B cell (primary cell): ENCODE measurements at regions not wholly inside any gene's neighbourhood (a gene's known extent, or its start where the extent isn't known, plus 50 kb on each side); places are given as distances from the start of the nearest gene placed in this dataset.

Source experiments
- ATAC-seq: fragments of 200-7000 bp; cut with Tn5 transposase; one replicate; pipeline ENCODE4 v1.10.0; 2021; ENCODE audit warnings: low read depth, mild to moderate bottlenecking, moderate number of reproducible peaks, moderate library complexity
- CTCF ChIA-PET: fragments of 350-600 bp; sonication (Branson Sonifier 250); formaldehyde crosslinking; loops from one replicate; lab custom pipeline; 2021; ENCODE audit warnings: antibody characterized with exemption, inconsistent platforms; lab: Charles Lee
- POLR2A ChIA-PET: fragments of 350-600 bp; sonication (Branson Sonifier 250); formaldehyde crosslinking; loops from one replicate; lab custom pipeline; 2021; ENCODE audit warnings: antibody characterized with exemption; lab: Charles Lee
- DNase-seq: peaks from one replicate; pipeline ENCODE4 v3.0.0; 2013
- H2AFZ ChIP-seq: 2 replicates; pipeline ENCODE4 v1.6.1; 2012; ENCODE audit warnings: mild to moderate bottlenecking, low read depth, low read length; ENCODE audit not compliant: insufficient read depth, poor library complexity, severe bottlenecking
- H3K27ac ChIP-seq, 2 donors: 1 replicate in 1 of 2; 2 replicates in 1 of 2; pipeline ENCODE4 v1.5.1; 2012 to 2013; ENCODE audit warnings: low read length in 2 of 2, mild to moderate bottlenecking in 2 of 2, moderate library complexity in 1 of 2
- H3K27me3 ChIP-seq, 4 experiments: fragments of 200-600 bp in 1 of 4; sonication (generic) in 1 of 4; replicated peaks in 1 of 4; 1 replicate in 2 of 4; 2 replicates in 2 of 4; pipeline versions ENCODE4 v1.6.1 to v1.7.0; 2013 to 2016; ENCODE audit warnings: low read length in 3 of 4, mild to moderate bottlenecking in 2 of 4, mixed read lengths in 1 of 4, moderate library complexity in 1 of 4; ENCODE audit not compliant: insufficient read depth in 4 of 4, control insufficient read depth in 3 of 4; ENCODE audit errors: control extremely low read depth in 1 of 4
- H3K36me3 ChIP-seq, 2 experiments: replicated peaks in 1 of 2; 1 replicate in 1 of 2; 2 replicates in 1 of 2; pipeline versions ENCODE4 v1.6.1 to v1.7.1; 2013; ENCODE audit warnings: low read length in 1 of 2; ENCODE audit not compliant: insufficient read depth in 2 of 2, control insufficient read depth in 1 of 2; ENCODE audit errors: control extremely low read depth in 1 of 2, extremely low read depth in 1 of 2
- H3K4me1 ChIP-seq, 2 donors: fragments of 200-600 bp in 1 of 2; sonication (generic) in 1 of 2; 1 replicate in 1 of 2; 2 replicates in 1 of 2; pipeline versions ENCODE4 v1.5.1 to v1.6.1; 2013 to 2017; ENCODE audit warnings: low read length in 2 of 2; ENCODE audit not compliant: control insufficient read depth in 2 of 2, insufficient read depth in 2 of 2
- H3K4me2 ChIP-seq: replicated peaks from 2 replicates; pipeline ENCODE3; 2012; ENCODE audit warnings: mild to moderate bottlenecking, low read depth, low read length; ENCODE audit not compliant: poor library complexity, severe bottlenecking
- H3K4me3 ChIP-seq, 5 experiments: fragments of 200-600 bp in 1 of 5; sonication (generic) in 1 of 5; 1 replicate in 3 of 5; 2 replicates in 2 of 5; pipeline versions ENCODE4 v1.5.1 to v1.7.0; 2011 to 2016; ENCODE audit warnings: low read length in 4 of 5, mild to moderate bottlenecking in 4 of 5, low read depth in 2 of 5, control low read depth in 1 of 5, moderate library complexity in 1 of 5; ENCODE audit not compliant: insufficient read depth in 1 of 5; ENCODE audit errors: control extremely low read depth in 1 of 5, extremely low read depth in 1 of 5
- H3K79me2 ChIP-seq: fragments of 200-600 bp; sonication (generic); one replicate; pipeline ENCODE4 v1.6.0; 2016; ENCODE audit warnings: low read length; ENCODE audit not compliant: control insufficient read depth, insufficient read depth
- H3K9ac ChIP-seq: fragments of 200-600 bp; sonication (generic); 2 replicates; pipeline ENCODE4 v1.6.1; 2017; ENCODE audit warnings: mild to moderate bottlenecking, low read length, moderate library complexity
- H3K9me3 ChIP-seq, 3 donors: one replicate each; pipeline versions ENCODE4 v1.6.1 to v1.7.1; 2013; ENCODE audit warnings: low read length in 2 of 3; ENCODE audit not compliant: control insufficient read depth in 2 of 3, insufficient read depth in 1 of 3; ENCODE audit errors: control extremely low read depth in 1 of 3
- H4K20me1 ChIP-seq: 2 replicates; pipeline ENCODE4 v1.6.0; 2012; ENCODE audit warnings: mild to moderate bottlenecking, low read length; ENCODE audit not compliant: insufficient read depth, control insufficient read depth, poor library complexity, severe bottlenecking
- H3K27ac Mint-ChIP-seq: one replicate; pipeline ENCODE4 v1.8.0; 2021; ENCODE audit warnings: mixed read lengths
- H3K27me3 Mint-ChIP-seq: one replicate; pipeline ENCODE4 v1.8.0; 2021; ENCODE audit warnings: mixed read lengths
- H3K4me1 Mint-ChIP-seq: one replicate; pipeline ENCODE4 v1.8.0; 2021; ENCODE audit warnings: mixed read lengths
- H3K4me3 Mint-ChIP-seq: one replicate; pipeline ENCODE4 v1.8.0; 2021; ENCODE audit warnings: mixed read lengths
- H3K9me3 Mint-ChIP-seq: one replicate; pipeline ENCODE4 v1.8.0; 2022; ENCODE audit warnings: mixed read lengths; ENCODE audit not compliant: insufficient read depth
- CTCF ChIP-seq: fragments of 200-600 bp; IDR thresholded peaks from one replicate; pipeline ENCODE4 v1.8.0; 2022; ENCODE audit warnings: antibody characterized with exemption, mild to moderate bottlenecking
- EZH2 ChIP-seq: IDR thresholded peaks from 2 replicates; pipeline ENCODE4 v1.6.1; 2012; ENCODE audit warnings: borderline replicate concordance, low read depth, mild to moderate bottlenecking, moderate library complexity, low read length; ENCODE audit not compliant: insufficient read depth, poor library complexity, severe bottlenecking
- WGBS: methylation state at CpG from one replicate; pipeline ENCODE4 v1.1.5; 2013; ENCODE audit warnings: missing lambda C conversion rate; ENCODE audit not compliant: insufficient coverage; 5-methylcytosine and 5-hydroxymethylcytosine counted together
- intact Hi-C: fragments of 100-400 bp; cut with micrococcal nuclease; formaldehyde crosslinking; loops from one replicate; pipeline ENCODE4 v1.10.0; 2022

DNA sequence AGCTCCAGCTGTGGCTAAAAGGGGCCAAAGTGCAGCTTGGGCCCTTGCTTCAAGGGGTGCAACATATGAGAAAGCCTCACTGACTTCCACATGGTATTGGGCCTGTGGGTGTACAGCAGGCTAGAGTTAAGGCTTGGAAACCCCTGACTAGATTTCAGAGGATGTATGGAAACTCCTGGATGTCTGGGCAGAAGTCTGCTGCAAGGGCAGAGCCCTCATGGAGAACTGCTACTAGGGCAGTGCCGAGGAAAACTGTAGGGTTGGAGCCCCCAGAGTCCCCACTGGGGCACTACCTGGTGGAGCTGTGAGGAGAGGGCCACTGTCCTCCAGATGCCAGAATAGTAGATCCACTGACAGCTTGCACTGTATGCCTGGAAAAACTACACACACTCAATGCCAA lies 69.5 kb downstream of the XCL2 start:
- Histone ChIP-seq H3K4me2 (no peak overlapping the region), H3K9me3 (peaks cover 0 to 7% (median 0%) of the 10 kb centered on the region in 3 donors), H3K4me1 (no peaks in the 10 kb centered on the region), H3K27me3 (no peaks in the 10 kb centered on the region), H3K79me2 (no peaks in the 10 kb centered on the region), H3K27ac (no peak overlapping the region), H3K4me3 (no peak overlapping the region), H3K9ac (no peak overlapping the region), H4K20me1 (no peaks in the 10 kb centered on the region), H3K36me3 (no peaks in the 10 kb centered on the region), H2AFZ (no peak overlapping the region)
- Mint-ChIP-seq H3K4me3 (no peak overlapping the region), H3K9me3 (no peaks in the 10 kb centered on the region), H3K27me3 (peaks cover 3% of the 10 kb centered on the region), H3K27ac (no peak overlapping the region), H3K4me1 (no peaks in the 10 kb centered on the region)
- ChIA-PET POLR2A (no interaction called here), CTCF (no interaction called here)
- intact Hi-C loops, result no loop called here
- ATAC-seq (no peak), DNase-seq (no peak)
- TF ChIP-seq EZH2, result no peak
- TF ChIP-seq CTCF, result no peak
- 100% methylated on average over 1 of the region's 1 CpG for WGBS

DNA sequence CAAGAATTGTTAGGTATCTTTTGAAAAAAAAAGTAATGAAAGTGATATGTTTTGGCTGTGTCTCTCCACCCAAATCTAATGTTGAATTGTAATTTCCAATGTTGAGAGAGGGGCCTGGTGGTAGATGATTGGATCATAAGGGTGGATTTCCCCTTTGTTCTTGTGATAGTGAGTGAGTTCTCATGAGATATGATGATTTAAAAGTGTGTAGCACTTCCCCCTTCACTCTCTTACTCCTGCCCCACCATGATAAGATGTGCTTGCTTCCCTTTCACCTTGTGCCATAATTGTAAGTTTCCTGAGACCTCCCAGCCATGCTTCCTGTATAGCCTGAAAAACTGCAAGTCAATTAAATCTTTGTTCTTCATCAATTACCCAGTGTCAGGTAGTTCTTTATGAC lies 70.7 kb downstream of the XCL2 start:
- POLR2A ChIA-PET, result no interaction called here
- CTCF ChIA-PET, result no interaction called here
- Histone ChIP-seq H3K27ac (no peak overlapping the region), H3K9me3 (peaks cover 0 to 7% (median 0%) of the 10 kb centered on the region in 3 donors), H3K9ac (no peak overlapping the region), H4K20me1 (no peaks in the 10 kb centered on the region), H3K4me2 (no peak overlapping the region), H3K4me1 (no peaks in the 10 kb centered on the region), H3K36me3 (no peaks in the 10 kb centered on the region), H2AFZ (no peak overlapping the region), H3K79me2 (no peaks in the 10 kb centered on the region), H3K27me3 (no peaks in the 10 kb centered on the region), H3K4me3 (no peak overlapping the region)
- intact Hi-C loops, result no loop called here
- H3K4me1 Mint-ChIP-seq, result peaks cover 4% of the 10 kb centered on the region
- TF ChIP-seq CTCF (no peak), EZH2 (no peak)
- ATAC-seq (no peak), DNase-seq (no peak)
- peaks cover 3% of the 10 kb centered on the region for H3K27me3 Mint-ChIP-seq
- no peak overlapping the region for H3K27ac Mint-ChIP-seq
- H3K4me3 Mint-ChIP-seq, result no peak overlapping the region
- H3K9me3 Mint-ChIP-seq, result no peaks in the 10 kb centered on the region
